Mesothelial cell of epicardium (in vitro differentiated cells): ENCODE measurements at regions not wholly inside any gene's neighbourhood (a gene's known extent, or its start where the extent isn't known, plus 50 kb on each side); places are given as distances from the start of the nearest gene placed in this dataset.
"Not testable (repeated sequence)": the region's sequence is repeated elsewhere in the genome, so short reads cannot be mapped to it uniquely, and the experiment has no call there.

Source experiments
- DNase-seq, 2 experiments: peaks; one replicate each; pipeline ENCODE4 v3.0.0; 2021; ENCODE audit warnings: low spot score in 2 of 2; ENCODE audit not compliant: unreplicated experiment in 2 of 2
- H3K27ac Mint-ChIP-seq: 2 replicates; pipeline ENCODE4 v1.8.0; 2021; ENCODE audit warnings: mixed read lengths
- H3K27me3 Mint-ChIP-seq: 2 replicates; pipeline ENCODE4 v1.8.0; 2021; ENCODE audit warnings: low read depth, mixed read lengths
- H3K36me3 Mint-ChIP-seq: 2 replicates; pipeline ENCODE4 v1.8.0; 2021; ENCODE audit warnings: mixed read lengths
- H3K4me1 Mint-ChIP-seq: 2 replicates; pipeline ENCODE4 v1.8.0; 2021; ENCODE audit warnings: mixed read lengths
- H3K4me3 Mint-ChIP-seq: 2 replicates; pipeline ENCODE4 v1.8.0; 2021; ENCODE audit warnings: mild to moderate bottlenecking, moderate library complexity, mixed read lengths
- H3K9me3 Mint-ChIP-seq: 2 replicates; pipeline ENCODE4 v1.8.0; 2021; ENCODE audit warnings: mixed read lengths
- TF ChIP-seq, protein P1 (sequence below): fragments of 200-600 bp; sonication (generic); IDR thresholded peaks from one replicate; pipeline ENCODE4 v1.5.0; 2021; ENCODE audit warnings: antibody characterized with exemption; ENCODE audit not compliant: unreplicated experiment

DNA sequence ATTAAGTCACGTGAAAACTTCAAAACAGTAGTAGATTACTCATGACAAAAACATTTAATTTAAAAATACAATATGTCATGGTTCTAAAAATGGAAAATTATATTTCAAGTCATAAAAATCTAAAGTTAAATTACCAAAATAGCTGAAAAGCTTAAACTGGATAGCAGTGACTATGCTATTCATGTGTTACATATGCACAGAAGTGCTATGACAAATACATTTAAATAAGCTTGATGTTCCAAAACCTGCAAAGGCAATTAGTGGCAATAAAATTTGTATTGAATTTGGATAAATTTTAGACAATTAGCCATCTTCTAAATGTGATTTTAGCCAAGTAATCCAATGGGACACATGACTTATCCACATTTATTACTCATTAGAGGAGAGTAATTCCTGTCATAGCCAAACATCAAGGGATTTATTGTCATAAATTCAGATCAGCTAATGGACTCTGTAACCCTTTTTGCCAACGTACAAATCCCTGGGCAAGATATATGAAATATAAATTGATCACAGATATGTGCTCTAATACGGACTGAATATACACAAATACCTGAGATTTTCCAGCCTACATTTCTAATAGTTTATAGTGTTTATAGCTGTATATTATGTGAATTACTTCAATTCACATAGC is 419.4 kb downstream of the ISL1 start:
- Mint-ChIP-seq H3K9me3 (peaks cover 10% of the 10 kb centered on the region), H3K36me3 (no peaks in the 10 kb centered on the region), H3K4me3 (no peak overlapping the region), H3K27ac (no peak overlapping the region), H3K27me3 (no peaks in the 10 kb centered on the region), H3K4me1 (peaks cover 6% of the 10 kb centered on the region)
- no peak for DNase-seq
- TF ChIP-seq, protein P1, sequence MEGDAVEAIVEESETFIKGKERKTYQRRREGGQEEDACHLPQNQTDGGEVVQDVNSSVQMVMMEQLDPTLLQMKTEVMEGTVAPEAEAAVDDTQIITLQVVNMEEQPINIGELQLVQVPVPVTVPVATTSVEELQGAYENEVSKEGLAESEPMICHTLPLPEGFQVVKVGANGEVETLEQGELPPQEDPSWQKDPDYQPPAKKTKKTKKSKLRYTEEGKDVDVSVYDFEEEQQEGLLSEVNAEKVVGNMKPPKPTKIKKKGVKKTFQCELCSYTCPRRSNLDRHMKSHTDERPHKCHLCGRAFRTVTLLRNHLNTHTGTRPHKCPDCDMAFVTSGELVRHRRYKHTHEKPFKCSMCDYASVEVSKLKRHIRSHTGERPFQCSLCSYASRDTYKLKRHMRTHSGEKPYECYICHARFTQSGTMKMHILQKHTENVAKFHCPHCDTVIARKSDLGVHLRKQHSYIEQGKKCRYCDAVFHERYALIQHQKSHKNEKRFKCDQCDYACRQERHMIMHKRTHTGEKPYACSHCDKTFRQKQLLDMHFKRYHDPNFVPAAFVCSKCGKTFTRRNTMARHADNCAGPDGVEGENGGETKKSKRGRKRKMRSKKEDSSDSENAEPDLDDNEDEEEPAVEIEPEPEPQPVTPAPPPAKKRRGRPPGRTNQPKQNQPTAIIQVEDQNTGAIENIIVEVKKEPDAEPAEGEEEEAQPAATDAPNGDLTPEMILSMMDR: no peak

GRCh38 chr5:51806677-51807076 is 423.4 kb downstream of the ISL1 start:
- DNase-seq: no peak

DNA sequence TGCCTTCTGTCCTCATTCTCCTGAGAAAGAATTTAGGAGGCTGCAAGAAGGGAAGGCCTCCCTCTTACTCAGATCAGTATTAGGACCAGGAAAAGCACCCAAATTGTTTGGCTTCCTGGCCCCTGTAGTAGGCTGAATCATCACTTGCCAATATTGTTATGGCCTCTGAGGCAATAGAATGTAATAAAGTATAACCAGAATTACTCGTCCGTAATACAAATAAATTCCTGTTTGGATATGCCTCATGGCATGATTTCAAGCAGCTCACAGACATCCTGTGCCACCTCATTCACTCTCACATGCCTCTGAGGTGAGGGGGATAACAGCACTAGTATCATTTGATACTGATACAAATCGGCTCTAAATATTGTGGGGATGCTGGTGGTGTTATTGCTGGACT is 427.3 kb downstream of the ISL1 start:
- no peaks in the 10 kb centered on the region for H3K36me3 Mint-ChIP-seq

More at GRCh38 chr5:51806677-51807076, 423.4 kb downstream of the ISL1 start:
- H3K27ac Mint-ChIP-seq: no peak overlapping the region
- H3K4me3 Mint-ChIP-seq: no peak overlapping the region
- no peaks in the 10 kb centered on the region for H3K36me3 Mint-ChIP-seq
- H3K9me3 Mint-ChIP-seq: no peaks in the 10 kb centered on the region
- H3K4me1 Mint-ChIP-seq: peaks cover 8% of the 10 kb centered on the region
- TF ChIP-seq, protein P1: no peak
- no peaks in the 10 kb centered on the region for H3K27me3 Mint-ChIP-seq

DNA sequence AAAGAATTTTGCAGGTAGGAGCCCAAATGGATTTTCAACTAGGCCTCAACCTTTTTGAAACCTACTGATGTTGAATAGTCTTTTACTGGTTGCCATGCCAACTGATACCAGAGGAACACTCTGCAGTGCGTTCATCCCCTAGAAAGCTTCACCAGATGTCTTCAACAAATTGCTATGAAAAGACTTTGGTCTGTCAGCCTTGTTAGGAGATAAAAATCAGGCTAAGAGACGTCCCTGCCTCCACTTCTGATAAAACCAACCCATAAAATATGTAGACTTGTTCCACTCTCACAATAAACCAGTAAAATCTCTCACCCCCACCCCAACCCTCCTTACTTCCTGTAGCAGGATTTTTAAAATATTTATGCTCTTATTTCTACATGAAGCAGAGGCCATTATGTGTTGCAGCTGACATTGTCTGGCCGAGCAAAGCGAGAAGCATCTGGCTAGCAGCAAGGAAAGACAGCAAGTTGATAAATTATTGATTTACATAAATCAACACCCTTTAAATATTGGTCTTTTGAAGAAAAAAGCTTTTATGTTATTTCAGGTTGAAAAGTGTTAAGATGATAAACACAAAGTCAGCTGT is 428.7 kb downstream of the ISL1 start:
- Mint-ChIP-seq H3K27ac (peak overlapping the region; percentile 37), H3K4me1 (peaks cover 9% of the 10 kb centered on the region), H3K4me3 (no peak overlapping the region), H3K27me3 (no peaks in the 10 kb centered on the region), H3K9me3 (no peaks in the 10 kb centered on the region), H3K36me3 (no peaks in the 10 kb centered on the region)
- DNase-seq: no peak
- TF ChIP-seq, protein P1: no peak

More for the DNA sequence above, 427.3 kb downstream of the ISL1 start:
- no peak for DNase-seq
- peaks cover 14% of the 10 kb centered on the region for H3K4me1 Mint-ChIP-seq
- TF ChIP-seq, protein P1: no peak
- H3K27ac Mint-ChIP-seq: no peak overlapping the region
- no peaks in the 10 kb centered on the region for H3K9me3 Mint-ChIP-seq
- no peak overlapping the region for H3K4me3 Mint-ChIP-seq
- H3K27me3 Mint-ChIP-seq: no peaks in the 10 kb centered on the region

DNA sequence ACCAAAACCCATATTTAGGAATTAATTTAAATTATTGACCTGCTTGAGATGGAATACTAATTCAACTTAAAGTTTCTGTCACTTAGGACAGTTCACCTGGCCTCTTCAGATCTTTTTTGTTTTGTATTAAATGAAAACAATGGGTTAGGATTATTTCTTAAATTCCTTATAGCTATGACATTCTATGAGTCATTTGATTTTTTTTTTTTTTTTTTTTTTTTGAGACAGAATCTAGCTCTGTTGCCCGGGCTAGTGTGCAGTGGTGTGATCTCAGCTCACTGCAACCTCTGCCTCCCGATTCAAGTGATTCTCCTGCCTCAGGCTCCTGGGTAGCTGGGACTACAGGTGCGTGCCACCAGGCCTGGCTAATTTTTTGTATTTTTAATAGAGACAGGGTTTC is 431.6 kb downstream of the ISL1 start:
- H3K27ac Mint-ChIP-seq, H3K27me3 Mint-ChIP-seq, H3K4me1 Mint-ChIP-seq, H3K9me3 Mint-ChIP-seq, H3K36me3 Mint-ChIP-seq, DNase-seq, H3K4me3 Mint-ChIP-seq: not testable (repeated sequence)

GRCh38 chr5:51816427-51816826 is 433.2 kb downstream of the ISL1 start:
- TF ChIP-seq, protein P1: no peak
- Mint-ChIP-seq H3K27me3 (no peaks in the 10 kb centered on the region), H3K27ac (no peak overlapping the region), H3K9me3 (no peaks in the 10 kb centered on the region), H3K4me3 (no peak overlapping the region), H3K4me1 (peaks cover 9% of the 10 kb centered on the region), H3K36me3 (no peaks in the 10 kb centered on the region)
- no peak for DNase-seq
